Endothelial cell of umbilical vein (primary cell): ENCODE measurements at regions not wholly inside any gene's neighbourhood (a gene's known extent, or its start where the extent isn't known, plus 50 kb on each side); places are given as distances from the start of the nearest gene placed in this dataset.

ENCODE experiments used
- BruUV-seq: library from RNA; stranded (reverse); fragments of 400-500 nt; replicated peaks from 2 replicates; lab custom pipeline; 2021; lab: Mats Ljungman, UMichigan
- CTCF ChIA-PET: fragments of 300-600, 350-600 bp; sonication (Branson Sonifier 250); formaldehyde crosslinking; loops from one replicate; lab custom pipeline; 2021; ENCODE audit warnings: antibody characterized with exemption, inconsistent platforms; lab: Charles Lee
- POLR2A ChIA-PET: fragments of 300-600, 350-600 bp; sonication (Branson Sonifier 250); formaldehyde crosslinking; loops from one replicate; lab custom pipeline; 2021; ENCODE audit warnings: antibody characterized with exemption, inconsistent platforms; lab: Charles Lee
- DNase-seq: peaks from one replicate; pipeline ENCODE4 v3.0.0-alpha.2; 2011; ENCODE audit warnings: low read depth, low spot score
- FAIRE-seq: peaks from 2 replicates; lab custom pipeline; 2011; peaks lifted over from hg19 to GRCh38; lab: Jason Lieb, UNC
- H2AFZ ChIP-seq: 2 replicates; pipeline ENCODE4 v1.6.0; 2012; ENCODE audit warnings: low read depth, low read length, control low read depth, inconsistent platforms
- H3K27ac ChIP-seq: 2 replicates; pipeline ENCODE4 v1.5.1; 2011; ENCODE audit warnings: low read depth, mild to moderate bottlenecking, control low read depth, low read length, moderate library complexity; ENCODE audit not compliant: insufficient read depth
- H3K27me3 ChIP-seq, 2 experiments: 2 replicates each; pipeline versions ENCODE4 v1.6.0 to v1.6.1; 2011; ENCODE audit warnings: low read length in 2 of 2, mixed read lengths in 1 of 2; ENCODE audit not compliant: control insufficient read depth in 2 of 2, insufficient read depth in 2 of 2
- H3K36me3 ChIP-seq, 2 experiments: 2 replicates in 1 of 2; 3 replicates in 1 of 2; pipeline ENCODE4 v1.5.1; 2011; ENCODE audit warnings: low read length in 2 of 2, mild to moderate bottlenecking in 1 of 2, moderate library complexity in 1 of 2; ENCODE audit not compliant: control insufficient read depth in 2 of 2, insufficient read depth in 2 of 2; ENCODE audit errors: extremely low read depth in 1 of 2
- H3K4me1 ChIP-seq: 3 replicates; pipeline ENCODE4 v1.5.1; 2011; ENCODE audit warnings: mild to moderate bottlenecking, low read length; ENCODE audit not compliant: control insufficient read depth, insufficient read depth; ENCODE audit errors: extremely low read depth
- H3K4me2 ChIP-seq: 2 replicates; pipeline ENCODE4 v1.6.1; 2011; ENCODE audit warnings: low read length, control low read depth, mixed read lengths; ENCODE audit not compliant: insufficient read depth
- H3K4me3 ChIP-seq, 3 experiments: fragments of 200-600 bp in 1 of 3; sonication (generic), shearing (Covaris generic) in 1 of 3; replicated peaks in 1 of 3; 2 replicates each; pipeline ENCODE4 v1.5.1; 2011 to 2016; ENCODE audit warnings: control low read depth in 3 of 3, low read length in 3 of 3, mild to moderate bottlenecking in 2 of 3, inconsistent platforms in 1 of 3, low read depth in 1 of 3, moderate library complexity in 1 of 3; ENCODE audit not compliant: insufficient read depth in 1 of 3
- H3K79me2 ChIP-seq: 2 replicates; pipeline ENCODE4 v1.6.0; 2012; ENCODE audit warnings: low read length, inconsistent platforms; ENCODE audit not compliant: control insufficient read depth, insufficient read depth
- H3K9ac ChIP-seq: replicated peaks from 2 replicates; pipeline ENCODE3; 2011; ENCODE audit warnings: low read length, control low read depth; ENCODE audit not compliant: insufficient read depth; ENCODE audit errors: extremely low read depth
- H3K9me1 ChIP-seq: replicated peaks from 3 replicates; pipeline ENCODE4 v1.6.0; 2011; ENCODE audit warnings: mild to moderate bottlenecking, low read length; ENCODE audit not compliant: control insufficient read depth, insufficient read depth; ENCODE audit errors: extremely low read depth
- H3K9me3 ChIP-seq: replicated peaks from 2 replicates; pipeline ENCODE4 v1.5.1; 2012; ENCODE audit warnings: low read length, inconsistent platforms; ENCODE audit not compliant: control insufficient read depth, insufficient read depth
- H4K20me1 ChIP-seq: replicated peaks from 2 replicates; pipeline ENCODE3; 2011; ENCODE audit warnings: mild to moderate bottlenecking, low read length; ENCODE audit not compliant: control insufficient read depth, insufficient read depth; ENCODE audit errors: extremely low read depth
- EZH2 ChIP-seq: IDR thresholded peaks from 2 replicates; pipeline ENCODE4 v1.6.1; 2012; ENCODE audit warnings: borderline replicate concordance, low read depth, mild to moderate bottlenecking, moderate library complexity, low read length, inconsistent platforms; ENCODE audit not compliant: severe bottlenecking
- FOS ChIP-seq: IDR thresholded peaks from 2 replicates; pipeline ENCODE4 v1.6.1; 2011; ENCODE audit warnings: mild to moderate bottlenecking, low read length, moderate library complexity, borderline replicate concordance; ENCODE audit not compliant: insufficient read depth
- POLR2A ChIP-seq: IDR thresholded peaks from 2 replicates; pipeline ENCODE4 v1.6.1; 2012; ENCODE audit warnings: low read depth, mild to moderate bottlenecking, control low read depth, low read length
- POLR2AphosphoS5 ChIP-seq: IDR thresholded peaks from 2 replicates; pipeline ENCODE4 v1.6.1; 2012; ENCODE audit warnings: low read depth, mild to moderate bottlenecking, control low read depth, low read length, moderate library complexity; ENCODE audit not compliant: insufficient read depth
- dilution Hi-C: fragments of 300-500 bp; cut with MboI; formaldehyde crosslinking; loops from one replicate; pipeline ENCODE4 v1.15.0; 2019; ENCODE audit warnings: low sequenced_read_pairs; ENCODE audit not compliant: extremely low pct_ligation_motif_present
- intact Hi-C: fragments of 100-400 bp; cut with micrococcal nuclease; formaldehyde crosslinking; loops from one replicate; pipeline ENCODE4 v1.10.0; 2022
- TF ChIP-seq, protein P1 (sequence below), 2 donors: IDR thresholded peaks; 1 replicate in 1 of 2; 2 replicates in 1 of 2; pipeline ENCODE4 v1.5.1; 2011; ENCODE audit warnings: low read length in 2 of 2, mild to moderate bottlenecking in 2 of 2, moderate library complexity in 2 of 2, control low read depth in 1 of 2, inconsistent platforms in 1 of 2, low read depth in 1 of 2; ENCODE audit not compliant: insufficient read depth in 1 of 2; ENCODE audit errors: extremely low read depth in 1 of 2

DNA sequence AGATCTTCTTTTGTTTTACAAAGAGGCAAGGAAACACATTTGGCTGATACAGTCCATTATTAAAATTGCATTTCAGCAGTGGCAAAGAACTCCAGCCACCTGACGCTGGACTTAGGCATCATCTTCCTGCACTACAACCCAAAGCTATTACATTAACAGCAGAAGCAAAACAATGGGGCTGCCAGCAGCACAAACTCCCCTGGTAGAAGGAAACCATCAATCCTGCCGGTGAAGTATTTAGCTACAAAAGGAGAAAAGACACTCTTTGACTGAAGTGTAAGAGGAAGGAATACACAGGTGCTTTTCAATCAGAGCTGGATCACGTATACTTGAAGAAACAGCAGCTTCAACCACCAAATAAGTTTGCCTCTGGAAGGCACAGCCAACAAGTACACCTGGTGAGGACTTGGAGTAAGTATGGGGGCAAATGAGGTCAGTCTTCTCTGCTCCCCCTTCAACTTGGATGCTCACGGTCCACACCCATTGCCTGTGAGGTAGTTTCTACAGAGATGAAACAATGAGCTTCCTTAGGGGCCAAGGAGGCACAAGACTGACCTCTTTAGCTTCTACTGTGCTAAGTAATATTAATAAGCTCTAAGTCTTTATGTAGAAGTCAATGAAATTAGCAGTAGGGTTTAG lies 125.9 kb upstream of the FOXN3 start:
- H3K9me3 ChIP-seq = no peaks in the 10 kb centered on the region
- intact Hi-C loops = no loop called here
- no peak overlapping the region for H3K27ac ChIP-seq
- no peak for FAIRE-seq
- H2AFZ ChIP-seq = no peak overlapping the region
- no peak for TF ChIP-seq EZH2
- no peak for TF ChIP-seq FOS
- TF ChIP-seq POLR2AphosphoS5 = no peak
- TF ChIP-seq, protein P1, sequence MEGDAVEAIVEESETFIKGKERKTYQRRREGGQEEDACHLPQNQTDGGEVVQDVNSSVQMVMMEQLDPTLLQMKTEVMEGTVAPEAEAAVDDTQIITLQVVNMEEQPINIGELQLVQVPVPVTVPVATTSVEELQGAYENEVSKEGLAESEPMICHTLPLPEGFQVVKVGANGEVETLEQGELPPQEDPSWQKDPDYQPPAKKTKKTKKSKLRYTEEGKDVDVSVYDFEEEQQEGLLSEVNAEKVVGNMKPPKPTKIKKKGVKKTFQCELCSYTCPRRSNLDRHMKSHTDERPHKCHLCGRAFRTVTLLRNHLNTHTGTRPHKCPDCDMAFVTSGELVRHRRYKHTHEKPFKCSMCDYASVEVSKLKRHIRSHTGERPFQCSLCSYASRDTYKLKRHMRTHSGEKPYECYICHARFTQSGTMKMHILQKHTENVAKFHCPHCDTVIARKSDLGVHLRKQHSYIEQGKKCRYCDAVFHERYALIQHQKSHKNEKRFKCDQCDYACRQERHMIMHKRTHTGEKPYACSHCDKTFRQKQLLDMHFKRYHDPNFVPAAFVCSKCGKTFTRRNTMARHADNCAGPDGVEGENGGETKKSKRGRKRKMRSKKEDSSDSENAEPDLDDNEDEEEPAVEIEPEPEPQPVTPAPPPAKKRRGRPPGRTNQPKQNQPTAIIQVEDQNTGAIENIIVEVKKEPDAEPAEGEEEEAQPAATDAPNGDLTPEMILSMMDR (IDR thresholded peaks at IDR 0.05; ENCODE audit: extremely low read depth in 1 of 2, insufficient read depth in 1 of 2, low read depth in 1 of 2, low read length in 2 of 2) = no peak
- no peak for TF ChIP-seq POLR2A
- H3K79me2 ChIP-seq = no peaks in the 10 kb centered on the region
- POLR2A ChIA-PET = interaction anchor here (0.6 kb wide), 2 partner anchors 22 to 153 kb away, joined by 3 to 4 read pairs; no protein-coding TSS in a partner anchor
- no peak overlapping the region for H3K4me3 ChIP-seq
- no peaks in the 10 kb centered on the region for H3K9me1 ChIP-seq
- H4K20me1 ChIP-seq = no peaks in the 10 kb centered on the region
- H3K36me3 ChIP-seq = no peaks in the 10 kb centered on the region
- no TSS peak for BruUV-seq
- H3K27me3 ChIP-seq = no peaks in the 10 kb centered on the region
- no peak overlapping the region for H3K9ac ChIP-seq
- no peak for DNase-seq
- no peak overlapping the region for H3K4me2 ChIP-seq
- peaks cover 8% of the 10 kb centered on the region for H3K4me1 ChIP-seq
- dilution Hi-C loops = no loop called here
- CTCF ChIA-PET = interaction anchor here (0.6 to 1.5 kb wide), 3 partner anchors 9 to 36 kb away, joined by 3 to 4 read pairs (median 3); no protein-coding TSS in a partner anchor
